ENCODE measurements at regions not wholly inside any gene's neighbourhood (a gene's known extent, or its start where the extent isn't known, plus 50 kb on each side); places are given as distances from the start of the nearest gene placed in this dataset.

DNA sequence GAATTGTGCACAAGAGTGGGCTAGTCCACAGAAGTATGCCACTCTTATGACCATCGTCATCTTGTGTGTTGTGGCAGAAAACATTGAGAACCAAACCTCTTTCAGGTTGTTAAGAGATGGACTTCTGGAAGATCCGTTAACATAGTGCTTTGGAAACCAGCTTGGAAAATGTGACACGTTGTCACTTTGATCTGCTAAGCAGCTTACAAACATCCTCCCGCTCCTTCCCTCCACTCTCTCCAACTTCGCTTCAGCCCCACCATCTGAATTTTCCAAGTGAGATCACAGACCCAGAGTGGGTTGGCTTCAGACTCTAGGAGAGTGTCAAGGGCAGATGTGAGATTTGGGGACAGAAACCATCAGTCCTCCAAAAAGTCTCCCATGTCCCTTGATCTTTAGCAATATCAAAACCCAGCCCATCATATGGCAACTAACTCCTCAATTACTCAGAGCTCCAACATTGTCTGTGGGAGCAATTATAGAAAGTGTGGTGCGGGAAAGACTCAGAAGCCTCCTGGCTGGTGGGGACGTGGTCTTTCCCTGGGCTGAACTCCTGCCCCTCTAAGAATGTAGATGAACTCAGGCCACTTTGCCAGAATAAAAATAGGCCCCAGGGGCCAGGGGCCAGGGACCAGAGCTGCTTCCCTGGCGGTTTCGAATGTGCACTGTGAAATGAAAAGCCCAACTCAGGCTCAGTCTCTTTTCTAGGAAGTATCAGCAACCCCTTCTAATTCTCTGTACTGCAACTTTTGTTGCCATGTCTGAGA lies 129.5 kb downstream of the SLC38A6 start:
- no peak for DNase-seq
- peaks cover 16% of the 10 kb centered on the region for H3K36me3 ChIP-seq (ENCODE audit: insufficient read depth, low read length)
- H2AFZ ChIP-seq (ENCODE audit: low read length): no peak overlapping the region
- H3K4me1 ChIP-seq (ENCODE audit: low read length): peaks cover 63% of the 10 kb centered on the region
- no peaks in the 10 kb centered on the region for H4K20me1 ChIP-seq (ENCODE audit: insufficient read depth, low read depth, low read length)
- H3K79me2 ChIP-seq (ENCODE audit: low read length): no peaks in the 10 kb centered on the region
- H3K27me3 ChIP-seq (ENCODE audit: low read length): no peaks in the 10 kb centered on the region
- peak overlapping the region; percentile 89 for H3K27ac ChIP-seq (ENCODE audit: low read length)
- H3K4me3 ChIP-seq (ENCODE audit: low read length): no peak overlapping the region
- 0 out of 2 replicates have a peak overlapping the region, but pooled peaks have one; percentile 39 for H3K9ac ChIP-seq (ENCODE audit: low read length)
- peaks cover 12% of the 10 kb centered on the region for H3K9me3 ChIP-seq (ENCODE audit: low read length)
- H3K9me2 ChIP-seq (replicated peaks; ENCODE audit: insufficient read depth, low read length): no peaks in the 10 kb centered on the region
- no peak overlapping the region for H3K4me2 ChIP-seq (ENCODE audit: low read depth, low read length, poor library complexity, severe bottlenecking)

DNA sequence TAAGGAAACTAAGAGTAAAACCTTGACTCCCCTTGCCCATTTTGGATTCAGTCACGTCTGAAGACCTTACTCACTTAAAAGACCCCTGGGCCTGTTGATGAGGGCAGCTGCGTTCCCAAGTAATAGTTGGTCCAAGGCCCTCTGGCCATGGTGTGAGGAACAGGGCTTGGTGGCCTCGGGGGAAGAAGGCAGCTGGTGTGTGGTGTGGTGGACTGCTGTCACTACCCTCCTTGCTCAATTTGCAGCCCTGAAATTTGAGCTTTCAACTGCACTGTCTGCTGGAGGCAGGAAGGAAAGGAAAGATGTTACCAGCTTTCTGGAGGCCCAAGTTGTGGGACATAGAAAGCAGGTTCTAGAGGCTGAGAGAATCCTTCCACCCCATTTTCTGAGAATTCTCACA lies 128.2 kb downstream of the SLC38A6 start:
- no peak overlapping the region for H2AFZ ChIP-seq (ENCODE audit: low read length)

DNA sequence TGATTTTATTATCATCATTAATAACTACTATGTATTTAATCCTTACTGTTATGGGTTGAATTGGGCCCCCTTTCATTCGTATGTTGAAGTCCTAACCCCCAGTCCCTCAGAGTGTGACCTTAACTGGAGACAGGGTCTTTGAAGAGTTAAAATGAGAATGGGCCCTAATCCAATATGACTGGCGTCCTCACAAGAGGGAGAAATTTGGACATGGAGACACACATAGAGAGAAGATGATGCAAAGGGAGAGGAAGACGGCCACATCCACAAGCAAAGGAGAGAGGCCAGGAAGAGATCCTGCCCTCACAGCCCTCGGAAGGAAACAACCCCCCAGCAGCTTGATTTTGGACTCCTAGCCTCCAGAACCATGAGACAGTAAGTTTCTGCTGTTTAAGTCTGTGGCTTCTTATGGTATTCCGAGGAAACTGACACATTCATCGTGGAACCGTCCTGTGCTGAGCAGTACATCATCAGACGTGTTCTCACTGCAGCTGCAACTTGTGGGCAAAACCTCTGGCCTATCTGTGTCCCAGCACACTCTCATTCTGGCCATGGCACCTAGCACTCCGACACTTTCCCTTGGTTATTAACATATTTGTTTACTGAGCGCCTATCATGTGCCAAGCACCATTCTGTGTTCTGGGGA lies 127.6 kb downstream of the SLC38A6 start:
- H3K36me3 ChIP-seq (ENCODE audit: insufficient read depth, low read length): no peaks in the 10 kb centered on the region
- DNase-seq: no peak
- H3K9me2 ChIP-seq (replicated peaks; ENCODE audit: insufficient read depth, low read length): no peaks in the 10 kb centered on the region
- H3K4me3 ChIP-seq (ENCODE audit: low read length): no peak overlapping the region
- H4K20me1 ChIP-seq (ENCODE audit: insufficient read depth, low read depth, low read length): no peaks in the 10 kb centered on the region
- H3K79me2 ChIP-seq (ENCODE audit: low read length): no peaks in the 10 kb centered on the region; the same call in 1 of the 2 replicates
- no peaks in the 10 kb centered on the region for H3K9me3 ChIP-seq (ENCODE audit: low read length)
- no peaks in the 10 kb centered on the region for H3K27me3 ChIP-seq (ENCODE audit: low read length)
- no peak overlapping the region for H2AFZ ChIP-seq (ENCODE audit: low read length)
- peaks cover 73% of the 10 kb centered on the region for H3K4me1 ChIP-seq (ENCODE audit: low read length)
- peak overlapping the region; percentile 4 for H3K4me2 ChIP-seq (ENCODE audit: low read depth, low read length, poor library complexity, severe bottlenecking)
- H3K9ac ChIP-seq (ENCODE audit: low read length): peak overlapping the region; percentile 39
- H3K27ac ChIP-seq (ENCODE audit: low read length): peak overlapping the region; percentile 89

More for the DNA sequence above, 128.2 kb downstream of the SLC38A6 start:
- Histone ChIP-seq H3K9ac (ENCODE audit: low read length) (peak overlapping the region; percentile 39), H3K27me3 (ENCODE audit: low read length) (no peaks in the 10 kb centered on the region), H3K4me1 (ENCODE audit: low read length) (peaks cover 73% of the 10 kb centered on the region), H3K27ac (ENCODE audit: low read length) (peak overlapping the region; percentile 89), H4K20me1 (ENCODE audit: insufficient read depth, low read depth, low read length) (no peaks in the 10 kb centered on the region), H3K9me2 (replicated peaks; ENCODE audit: insufficient read depth, low read length) (no peaks in the 10 kb centered on the region), H3K4me2 (ENCODE audit: low read depth, low read length, poor library complexity, severe bottlenecking) (peak overlapping the region; percentile 2), H3K9me3 (ENCODE audit: low read length) (peaks cover 2% of the 10 kb centered on the region; the same call in 1 of the 2 replicates), H3K36me3 (ENCODE audit: insufficient read depth, low read length) (peaks cover 4% of the 10 kb centered on the region), H3K79me2 (ENCODE audit: low read length) (no peaks in the 10 kb centered on the region), H3K4me3 (ENCODE audit: low read length) (no peak overlapping the region)
- DNase-seq: peak; percentile 74

DNA sequence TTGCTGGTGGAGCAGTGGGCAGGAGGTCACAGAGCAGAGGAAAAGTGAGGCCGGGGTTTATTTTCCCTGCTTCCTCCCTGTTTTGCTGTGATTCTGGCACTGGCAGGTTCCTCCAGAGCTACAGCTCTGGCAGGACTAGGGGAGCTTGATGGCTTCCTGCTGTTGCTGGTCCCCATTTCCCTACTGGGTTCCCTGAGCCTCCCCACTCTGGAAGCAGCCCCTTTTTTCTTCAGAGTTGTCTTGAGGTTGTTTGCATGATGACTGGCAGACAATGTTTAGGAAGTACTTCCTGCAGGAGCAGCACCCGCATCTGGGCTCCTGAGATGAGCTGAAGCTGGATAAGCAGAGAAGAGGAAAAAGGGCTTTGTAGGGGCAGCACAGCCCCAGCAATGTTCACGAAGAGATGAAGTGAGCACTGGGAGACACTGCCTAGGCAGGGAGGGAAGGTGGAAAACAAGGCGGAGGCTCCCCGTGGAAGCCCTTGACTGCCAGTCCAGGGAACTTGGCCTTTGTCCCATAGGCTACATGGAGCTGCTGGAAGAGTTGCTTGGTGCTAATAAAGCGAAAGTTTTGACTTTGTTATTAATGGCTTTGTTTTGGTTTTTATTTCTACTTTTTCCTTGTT lies 126.9 kb downstream of the SLC38A6 start:
- H3K9me2 ChIP-seq (replicated peaks; ENCODE audit: insufficient read depth, low read length): no peaks in the 10 kb centered on the region
- H3K4me2 ChIP-seq (ENCODE audit: low read depth, low read length, poor library complexity, severe bottlenecking): peak overlapping the region; percentile 1
- peaks cover 75% of the 10 kb centered on the region for H3K4me1 ChIP-seq (ENCODE audit: low read length)
- no peak overlapping the region for H3K4me3 ChIP-seq (ENCODE audit: low read length)
- no peaks in the 10 kb centered on the region for H3K36me3 ChIP-seq (ENCODE audit: insufficient read depth, low read length)
- H3K79me2 ChIP-seq (ENCODE audit: low read length): peaks cover 3% of the 10 kb centered on the region; the same call in 1 of the 2 replicates
- no peak overlapping the region for H2AFZ ChIP-seq (ENCODE audit: low read length)
- peak overlapping the region; percentile 50 for H3K9ac ChIP-seq (ENCODE audit: low read length)
- DNase-seq: no peak
- H4K20me1 ChIP-seq (ENCODE audit: insufficient read depth, low read depth, low read length): no peaks in the 10 kb centered on the region
- H3K27me3 ChIP-seq (ENCODE audit: low read length): no peaks in the 10 kb centered on the region
- no peaks in the 10 kb centered on the region for H3K9me3 ChIP-seq (ENCODE audit: low read length)
- H3K27ac ChIP-seq (ENCODE audit: low read length): peak overlapping the region; percentile 89

DNA sequence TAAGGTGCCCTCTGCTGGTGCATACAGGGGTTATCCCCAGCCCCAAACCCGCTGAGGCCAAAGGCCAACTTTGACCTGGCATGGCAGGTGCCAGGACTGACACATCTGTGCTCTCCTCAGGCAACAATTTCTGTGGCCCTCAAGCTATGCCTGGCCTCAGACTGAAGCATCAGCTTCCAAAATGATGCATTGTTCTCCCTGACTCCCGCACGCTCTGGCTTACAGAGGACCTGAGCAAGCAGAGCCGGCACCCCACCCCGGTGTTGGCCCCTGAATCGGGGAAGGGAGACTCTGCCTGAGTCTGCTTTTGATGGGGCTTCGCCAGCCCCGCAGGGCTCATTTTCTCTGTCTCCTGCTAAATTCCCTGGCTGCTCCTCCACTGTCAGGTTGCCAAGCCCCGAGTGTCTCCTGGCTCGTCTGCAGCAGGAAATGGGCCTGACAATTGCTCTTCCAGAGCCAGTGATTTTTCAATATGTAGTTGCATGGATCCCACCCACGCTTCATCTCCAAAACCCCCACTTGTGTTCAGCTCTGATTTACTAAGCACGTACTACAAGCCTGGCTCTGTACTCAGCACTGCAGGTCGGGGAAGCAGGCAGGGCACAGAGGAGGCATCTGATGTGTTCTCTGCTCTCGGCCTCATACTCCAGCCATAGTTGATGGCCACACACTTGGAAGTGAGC lies 126.1 kb downstream of the SLC38A6 start:
- peaks cover 7% of the 10 kb centered on the region; the same call in 1 of the 2 replicates for H3K79me2 ChIP-seq (ENCODE audit: low read length)
- H2AFZ ChIP-seq (ENCODE audit: low read length): no peak overlapping the region
- peak overlapping the region; percentile 89 for H3K27ac ChIP-seq (ENCODE audit: low read length)
- H4K20me1 ChIP-seq (ENCODE audit: insufficient read depth, low read depth, low read length): no peaks in the 10 kb centered on the region
- H3K9ac ChIP-seq (ENCODE audit: low read length): peak overlapping the region; percentile 50
- no peaks in the 10 kb centered on the region for H3K36me3 ChIP-seq (ENCODE audit: insufficient read depth, low read length)
- H3K9me2 ChIP-seq (replicated peaks; ENCODE audit: insufficient read depth, low read length): no peaks in the 10 kb centered on the region
- H3K4me1 ChIP-seq (ENCODE audit: low read length): peaks cover 77% of the 10 kb centered on the region
- no peak overlapping the region for H3K4me2 ChIP-seq (ENCODE audit: low read depth, low read length, poor library complexity, severe bottlenecking)
- DNase-seq: peak; percentile 87
- no peaks in the 10 kb centered on the region for H3K9me3 ChIP-seq (ENCODE audit: low read length)
- H3K4me3 ChIP-seq (ENCODE audit: low read length): no peak overlapping the region
- H3K27me3 ChIP-seq (ENCODE audit: low read length): no peaks in the 10 kb centered on the region

DNA sequence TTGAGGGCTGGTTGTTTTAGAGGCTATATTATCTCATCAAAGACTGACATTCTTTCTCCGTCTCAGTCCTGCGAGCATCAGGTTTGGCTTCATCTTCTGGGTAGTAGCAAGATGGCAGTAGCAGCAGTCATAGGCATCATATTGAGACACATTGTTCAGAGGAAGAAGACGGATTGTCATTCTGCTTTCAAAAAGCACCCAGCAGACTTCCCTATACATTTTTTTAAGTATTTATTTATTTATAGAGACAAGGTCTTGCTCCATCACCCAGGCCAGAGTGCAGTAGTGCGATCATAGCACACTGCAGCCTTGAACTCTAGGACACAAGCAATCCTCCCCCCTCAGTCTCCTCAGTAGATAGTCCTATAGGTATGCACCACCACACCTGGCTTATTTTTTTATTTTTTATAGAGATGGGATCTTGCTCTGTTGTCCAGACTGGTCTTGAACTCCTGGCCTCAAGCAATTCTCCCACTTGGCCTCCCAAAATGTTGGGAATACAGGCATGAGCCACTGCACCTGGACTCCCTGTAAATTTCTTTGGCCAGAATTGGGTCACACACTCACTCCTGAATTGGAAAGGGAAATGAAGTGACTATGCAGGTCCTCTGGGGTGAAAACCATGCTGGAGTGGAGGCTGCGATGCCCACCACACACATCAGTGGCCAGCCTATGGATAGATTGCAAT lies 125.4 kb downstream of the SLC38A6 start:
- Histone ChIP-seq H4K20me1 (ENCODE audit: insufficient read depth, low read depth, low read length) (no peaks in the 10 kb centered on the region), H3K9ac (ENCODE audit: low read length) (no peak overlapping the region), H3K27me3 (ENCODE audit: low read length) (no peaks in the 10 kb centered on the region), H3K27ac (ENCODE audit: low read length) (peak overlapping the region; percentile 89), H3K4me1 (ENCODE audit: low read length) (peaks cover 84% of the 10 kb centered on the region), H3K9me3 (ENCODE audit: low read length) (no peaks in the 10 kb centered on the region), H3K4me3 (ENCODE audit: low read length) (no peak overlapping the region), H3K36me3 (ENCODE audit: insufficient read depth, low read length) (no peaks in the 10 kb centered on the region), H3K79me2 (ENCODE audit: low read length) (peaks cover 7% of the 10 kb centered on the region; the same call in 1 of the 2 replicates), H3K9me2 (replicated peaks; ENCODE audit: insufficient read depth, low read length) (no peaks in the 10 kb centered on the region), H3K4me2 (ENCODE audit: low read depth, low read length, poor library complexity, severe bottlenecking) (no peak overlapping the region), H2AFZ (ENCODE audit: low read length) (no peak overlapping the region)
- DNase-seq: no peak

DNA sequence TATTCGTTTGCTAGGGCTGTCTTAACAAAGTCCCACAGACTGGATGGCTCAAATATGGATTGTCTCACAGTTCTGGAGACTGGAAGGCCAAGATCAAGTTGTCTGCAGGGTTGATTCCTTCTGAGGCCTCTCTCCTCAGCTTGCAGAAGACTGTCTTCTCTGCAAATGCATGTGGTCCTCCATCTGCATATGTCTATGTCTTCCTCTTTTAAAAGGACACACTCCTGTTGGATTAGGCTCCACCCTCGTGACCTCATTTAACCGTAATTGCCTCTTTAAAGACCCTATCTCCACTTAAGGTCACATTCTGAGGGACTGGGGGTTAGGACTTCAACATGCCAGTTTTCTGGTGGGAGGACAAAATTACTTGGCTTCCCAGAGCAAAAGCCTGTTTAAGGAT lies 123.3 kb downstream of the SLC38A6 start:
- H3K4me3 ChIP-seq (ENCODE audit: low read length): peak overlapping the region; percentile 31
- H3K27me3 ChIP-seq (ENCODE audit: low read length): no peaks in the 10 kb centered on the region
- peaks cover 93% of the 10 kb centered on the region for H3K4me1 ChIP-seq (ENCODE audit: low read length)
- peak overlapping the region; percentile 89 for H3K27ac ChIP-seq (ENCODE audit: low read length)
- H3K4me2 ChIP-seq (ENCODE audit: low read depth, low read length, poor library complexity, severe bottlenecking): peak overlapping the region; percentile 61
- DNase-seq: peak; percentile 77
- peaks cover 7% of the 10 kb centered on the region; the same call in 1 of the 2 replicates for H3K79me2 ChIP-seq (ENCODE audit: low read length)
- no peaks in the 10 kb centered on the region for H3K9me2 ChIP-seq (replicated peaks; ENCODE audit: insufficient read depth, low read length)
- H2AFZ ChIP-seq (ENCODE audit: low read length): no peak overlapping the region
- H4K20me1 ChIP-seq (ENCODE audit: insufficient read depth, low read depth, low read length): no peaks in the 10 kb centered on the region
- H3K9me3 ChIP-seq (ENCODE audit: low read length): no peaks in the 10 kb centered on the region
- peaks cover 8% of the 10 kb centered on the region; the same call in 1 of the 2 replicates for H3K36me3 ChIP-seq (ENCODE audit: insufficient read depth, low read length)
- peak overlapping the region; percentile 68 for H3K9ac ChIP-seq (ENCODE audit: low read length)

Data from Karpas-422 (cell line).